ENCODE measurements at regions not wholly inside any gene's neighbourhood (a gene's known extent, or its start where the extent isn't known, plus 50 kb on each side); places are given as distances from the start of the nearest gene placed in this dataset.

GRCh38 chrX:39104745-39105144 is 303.5 kb downstream of the MID1IP1 start:
- no peak for TF ChIP-seq ZBTB7A (IDR thresholded peaks at IDR 0.05; ENCODE audit: low read depth)
- no peak for TF ChIP-seq EP300 (IDR thresholded peaks at IDR 0.05; ENCODE audit: borderline replicate concordance)
- TF ChIP-seq EGR1 (IDR thresholded peaks at IDR 0.05) = no peak
- no peak for TF ChIP-seq YY1 (IDR thresholded peaks at IDR 0.05; ENCODE audit: low read depth)
- no peak for TF ChIP-seq RAD21 (IDR thresholded peaks at IDR 0.05; ENCODE audit: low read depth)
- no peak for TF ChIP-seq CEBPB (IDR thresholded peaks at IDR 0.05)

Data from Ishikawa (cell line).